HEK293 (cell line): ENCODE measurements at regions not wholly inside any gene's neighbourhood (a gene's known extent, or its start where the extent isn't known, plus 50 kb on each side); places are given as distances from the start of the nearest gene placed in this dataset.

ENCODE experiments used
- CTCF ChIA-PET: fragments of 350-600 bp; formaldehyde crosslinking; extraction: SDS; loops from one replicate; lab custom pipeline; 2021; ENCODE audit warnings: antibody characterized with exemption; lab: Yijun Ruan, JAX
- POLR2A ChIA-PET: fragments of 300-600 bp; formaldehyde crosslinking; extraction: SDS; loops from one replicate; lab custom pipeline; 2020; ENCODE audit warnings: antibody characterized with exemption, inconsistent platforms; lab: Yijun Ruan, JAX
- H3K27ac ChIP-seq: fragments of 200-500 bp; sonication (Bioruptor generic); 2 replicates; pipeline ENCODE4 v1.5.1; 2014; ENCODE audit warnings: low read depth, low read length, control low read depth, inconsistent platforms; ENCODE audit errors: extremely low read depth
- H3K36me3 ChIP-seq, 2 experiments: fragments of 200-500 bp in 1 of 2; sonication (Bioruptor generic) in 1 of 2; 1 replicate in 1 of 2; 2 replicates in 1 of 2; pipeline ENCODE4 v1.5.1; 2014 to 2017; ENCODE audit warnings: inconsistent platforms in 2 of 2, low read length in 2 of 2; ENCODE audit not compliant: control insufficient read depth in 2 of 2, insufficient read depth in 1 of 2
- H3K4me1 ChIP-seq: fragments of 200-500 bp; sonication (Bioruptor generic); 2 replicates; pipeline ENCODE4 v1.5.1; 2014; ENCODE audit warnings: mild to moderate bottlenecking, low read length, inconsistent platforms; ENCODE audit not compliant: control insufficient read depth, insufficient read depth
- H3K4me3 ChIP-seq: 2 replicates; pipeline ENCODE4 v1.5.1; 2011; ENCODE audit warnings: low read depth, mild to moderate bottlenecking, control low read depth, low read length, moderate library complexity
- H3K9me3 ChIP-seq: fragments of 200-500 bp; sonication (Bioruptor generic); 2 replicates; pipeline ENCODE4 v1.5.1; 2014; ENCODE audit warnings: low read depth, low read length, inconsistent platforms; ENCODE audit not compliant: control insufficient read depth, insufficient read depth
- EGR2 ChIP-seq: fragments of 450-650 bp; formaldehyde crosslinking; IDR thresholded peaks from 2 replicates; pipeline ENCODE4 v1.5.1; 2016; ENCODE audit warnings: low read depth, missing biosample characterization, missing genetic modification characterization
- INSM2 ChIP-seq: fragments of 450-650 bp; formaldehyde crosslinking; IDR thresholded peaks from 2 replicates; pipeline ENCODE4 v1.5.1; 2016; ENCODE audit warnings: missing biosample characterization, missing genetic modification characterization
- MZF1 ChIP-seq: fragments of 450-650 bp; formaldehyde crosslinking; IDR thresholded peaks from 2 replicates; pipeline ENCODE4 v1.5.1; 2017; ENCODE audit warnings: missing biosample characterization, missing genetic modification characterization, borderline replicate concordance
- SP7 ChIP-seq: fragments of 450-650 bp; formaldehyde crosslinking; IDR thresholded peaks from 2 replicates; pipeline ENCODE4 v1.5.1; 2016; ENCODE audit warnings: missing biosample characterization, missing genetic modification characterization
- ZFP3 ChIP-seq: fragments of 450-650 bp; formaldehyde crosslinking; IDR thresholded peaks from 2 replicates; pipeline ENCODE4 v1.5.1; 2016; ENCODE audit warnings: low read depth, missing biosample characterization, missing genetic modification characterization
- ZIC2 ChIP-seq: fragments of 450-650 bp; formaldehyde crosslinking; IDR thresholded peaks from 2 replicates; pipeline ENCODE4 v1.5.1; 2016; ENCODE audit warnings: missing biosample characterization, missing genetic modification characterization
- ZNF175 ChIP-seq: fragments of 450-650 bp; formaldehyde crosslinking; IDR thresholded peaks from 2 replicates; pipeline ENCODE4 v1.5.1; 2016; ENCODE audit warnings: missing biosample characterization, missing genetic modification characterization
- ZNF18 ChIP-seq: fragments of 450-650 bp; formaldehyde crosslinking; IDR thresholded peaks from 2 replicates; pipeline ENCODE4 v1.5.1; 2016; ENCODE audit warnings: missing biosample characterization, missing genetic modification characterization
- ZNF248 ChIP-seq: fragments of 450-650 bp; formaldehyde crosslinking; IDR thresholded peaks from 2 replicates; pipeline ENCODE4 v1.5.1; 2017; ENCODE audit warnings: missing biosample characterization, missing genetic modification characterization
- ZNF292 ChIP-seq: fragments of 450-650 bp; formaldehyde crosslinking; IDR thresholded peaks from 2 replicates; pipeline ENCODE4 v1.5.1; 2016; ENCODE audit warnings: low read depth, missing biosample characterization, missing genetic modification characterization, borderline replicate concordance
- ZNF350 ChIP-seq: fragments of 450-650 bp; formaldehyde crosslinking; IDR thresholded peaks from 2 replicates; pipeline ENCODE4 v1.5.0; 2017; ENCODE audit warnings: missing biosample characterization, mild to moderate bottlenecking, missing genetic modification characterization
- ZNF530 ChIP-seq: fragments of 450-650 bp; formaldehyde crosslinking; IDR thresholded peaks from 2 replicates; pipeline ENCODE4 v1.5.1; 2016; ENCODE audit warnings: low read depth, missing biosample characterization, missing genetic modification characterization
- ZNF660 ChIP-seq: fragments of 450-650 bp; IDR thresholded peaks from 2 replicates; pipeline ENCODE4 v1.5.1; 2018; ENCODE audit warnings: missing biosample characterization, mild to moderate bottlenecking, missing genetic modification characterization
- ZNF776 ChIP-seq: fragments of 450-650 bp; formaldehyde crosslinking; IDR thresholded peaks from 2 replicates; pipeline ENCODE4 v1.5.0; 2017; ENCODE audit warnings: missing biosample characterization, missing genetic modification characterization, borderline replicate concordance
- ZNF830 ChIP-seq: fragments of 450-650 bp; IDR thresholded peaks from 2 replicates; pipeline ENCODE4 v1.5.0; 2018; ENCODE audit warnings: missing biosample characterization, missing genetic modification characterization, low read depth, mild to moderate bottlenecking, moderate library complexity
- TF ChIP-seq, protein P1 (sequence below): fragments of 450-650 bp; formaldehyde crosslinking; IDR thresholded peaks from 2 replicates; pipeline ENCODE4; 2016; ENCODE audit warnings: missing biosample characterization, missing genetic modification characterization
- TF ChIP-seq, protein P2 (sequence below): fragments of 450-650 bp; formaldehyde crosslinking; IDR thresholded peaks from 2 replicates; pipeline ENCODE4 v1.5.1; 2017; ENCODE audit warnings: missing biosample characterization, missing genetic modification characterization
- TF ChIP-seq, protein P3 (sequence below): fragments of 450-650 bp; formaldehyde crosslinking; IDR thresholded peaks from 2 replicates; pipeline ENCODE4 v1.5.1; 2016; ENCODE audit warnings: missing biosample characterization, missing genetic modification characterization
- TF ChIP-seq, protein P4 (sequence below): fragments of 450-650 bp; formaldehyde crosslinking; IDR thresholded peaks from 2 replicates; pipeline ENCODE4 v1.5.1; 2016; ENCODE audit warnings: missing biosample characterization, missing genetic modification characterization

DNA sequence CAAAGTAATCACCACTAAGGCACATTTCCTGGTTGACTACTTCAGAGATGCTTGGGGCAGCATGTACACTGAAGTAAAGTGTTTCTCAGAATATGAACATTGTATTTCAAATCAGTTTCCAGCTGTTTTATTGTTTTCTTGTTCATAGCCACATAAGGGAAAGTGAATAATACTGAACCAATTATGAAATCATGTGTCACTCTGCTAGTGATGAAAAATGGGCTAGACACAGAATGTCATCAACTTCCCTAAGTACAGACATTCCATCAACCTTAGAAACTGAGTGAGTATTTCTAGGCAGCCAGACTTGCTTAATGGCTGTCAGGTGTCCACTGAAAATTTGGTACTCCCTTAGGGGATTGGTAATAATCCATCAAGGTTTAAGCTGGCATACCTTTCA lies 603.5 kb downstream of the ARL4A start:
- no peaks in the 10 kb centered on the region for H3K4me1 ChIP-seq
- TF ChIP-seq EGR2 (tag by site-specific recombination): no peak
- TF ChIP-seq, protein P1, sequence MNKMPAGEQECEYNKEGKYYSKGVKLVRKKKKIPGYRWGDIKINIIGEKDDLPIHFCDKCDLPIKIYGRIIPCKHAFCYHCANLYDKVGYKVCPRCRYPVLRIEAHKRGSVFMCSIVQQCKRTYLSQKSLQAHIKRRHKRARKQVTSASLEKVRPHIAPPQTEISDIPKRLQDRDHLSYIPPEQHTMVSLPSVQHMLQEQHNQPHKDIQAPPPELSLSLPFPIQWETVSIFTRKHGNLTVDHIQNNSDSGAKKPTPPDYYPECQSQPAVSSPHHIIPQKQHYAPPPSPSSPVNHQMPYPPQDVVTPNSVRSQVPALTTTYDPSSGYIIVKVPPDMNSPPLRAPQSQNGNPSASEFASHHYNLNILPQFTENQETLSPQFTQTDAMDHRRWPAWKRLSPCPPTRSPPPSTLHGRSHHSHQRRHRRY (tag by site-specific recombination): no peak
- TF ChIP-seq ZNF175 (tag by site-specific recombination): no peak
- TF ChIP-seq ZIC2: no peak
- H3K4me3 ChIP-seq: no peak overlapping the region
- no peak overlapping the region for H3K27ac ChIP-seq
- POLR2A ChIA-PET: no interaction called here
- H3K36me3 ChIP-seq: no peaks in the 10 kb centered on the region
- CTCF ChIA-PET: no interaction called here
- no peaks in the 10 kb centered on the region for H3K9me3 ChIP-seq

DNA sequence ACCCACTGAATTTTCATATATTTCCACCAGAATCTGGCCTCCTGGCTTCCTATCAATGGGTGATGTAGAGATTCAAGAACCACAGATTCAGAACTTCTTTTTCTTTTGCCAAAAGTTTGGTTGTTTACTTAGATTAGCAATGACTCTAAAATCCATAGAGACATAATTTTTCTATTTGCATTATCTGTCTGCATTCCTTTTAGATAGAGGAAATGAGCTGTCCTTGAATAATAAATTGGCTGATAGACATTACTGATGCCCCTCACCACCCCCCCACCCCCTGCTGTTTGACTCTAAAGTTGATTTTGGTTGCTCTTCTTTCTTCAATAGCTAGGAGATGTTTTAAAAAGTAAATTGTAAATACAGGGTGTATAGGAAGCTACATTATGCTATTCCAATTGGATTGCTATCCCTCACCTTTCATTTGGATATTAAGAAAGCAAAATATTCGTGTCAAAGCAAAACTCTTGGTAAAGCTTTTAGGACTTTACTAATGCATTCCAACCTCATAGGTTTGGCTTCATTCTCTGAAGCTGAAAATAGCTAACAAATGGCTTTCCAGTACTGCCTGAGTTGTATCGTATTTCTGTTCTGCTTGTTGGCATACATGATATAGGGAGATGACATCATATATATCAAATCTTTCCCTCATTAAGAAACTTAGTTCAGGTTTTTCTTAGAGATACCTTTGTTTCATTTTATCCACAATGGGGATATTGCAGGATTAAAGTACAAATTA lies 606.0 kb downstream of the ARL4A start:
- ChIA-PET CTCF (interaction anchor here (0.7 kb wide), 1 partner anchor 1406 kb away, joined by 3 read pairs; no protein-coding TSS in a partner anchor), POLR2A (no interaction called here)
- Histone ChIP-seq H3K4me1 (no peaks in the 10 kb centered on the region), H3K36me3 (no peaks in the 10 kb centered on the region), H3K9me3 (no peaks in the 10 kb centered on the region), H3K4me3 (no peak overlapping the region), H3K27ac (no peak overlapping the region)
- TF ChIP-seq, protein P2, sequence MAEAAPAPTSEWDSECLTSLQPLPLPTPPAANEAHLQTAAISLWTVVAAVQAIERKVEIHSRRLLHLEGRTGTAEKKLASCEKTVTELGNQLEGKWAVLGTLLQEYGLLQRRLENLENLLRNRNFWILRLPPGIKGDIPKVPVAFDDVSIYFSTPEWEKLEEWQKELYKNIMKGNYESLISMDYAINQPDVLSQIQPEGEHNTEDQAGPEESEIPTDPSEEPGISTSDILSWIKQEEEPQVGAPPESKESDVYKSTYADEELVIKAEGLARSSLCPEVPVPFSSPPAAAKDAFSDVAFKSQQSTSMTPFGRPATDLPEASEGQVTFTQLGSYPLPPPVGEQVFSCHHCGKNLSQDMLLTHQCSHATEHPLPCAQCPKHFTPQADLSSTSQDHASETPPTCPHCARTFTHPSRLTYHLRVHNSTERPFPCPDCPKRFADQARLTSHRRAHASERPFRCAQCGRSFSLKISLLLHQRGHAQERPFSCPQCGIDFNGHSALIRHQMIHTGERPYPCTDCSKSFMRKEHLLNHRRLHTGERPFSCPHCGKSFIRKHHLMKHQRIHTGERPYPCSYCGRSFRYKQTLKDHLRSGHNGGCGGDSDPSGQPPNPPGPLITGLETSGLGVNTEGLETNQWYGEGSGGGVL (tag by site-specific recombination): no peak
- TF ChIP-seq MZF1 (tag by site-specific recombination) (no peak), ZNF530 (tag by site-specific recombination) (no peak), ZNF660 (tag by site-specific recombination) (no peak), ZNF248 (tag by site-specific recombination) (no peak), ZFP3 (tag by site-specific recombination) (no peak), ZNF830 (tag by site-specific recombination) (no peak)

GRCh38 chr7:13307040-13307439 lies 619.6 kb downstream of the ARL4A start:
- Histone ChIP-seq H3K4me1 (no peaks in the 10 kb centered on the region), H3K36me3 (no peaks in the 10 kb centered on the region), H3K4me3 (no peak overlapping the region), H3K9me3 (no peaks in the 10 kb centered on the region), H3K27ac (no peak overlapping the region)
- ChIA-PET POLR2A (no interaction called here), CTCF (interaction anchor here (0.7 kb wide), 2 partner anchors 27 to 702 kb away, joined by 3 to 6 read pairs; no protein-coding TSS in a partner anchor)
- TF ChIP-seq ZNF292 (tag by site-specific recombination) (no peak), ZNF350 (tag by site-specific recombination) (no peak), ZNF776 (tag by site-specific recombination) (no peak), INSM2 (tag by site-specific recombination) (no peak), SP7 (tag by site-specific recombination) (no peak), ZNF18 (tag by site-specific recombination) (no peak)
- TF ChIP-seq, protein P3, sequence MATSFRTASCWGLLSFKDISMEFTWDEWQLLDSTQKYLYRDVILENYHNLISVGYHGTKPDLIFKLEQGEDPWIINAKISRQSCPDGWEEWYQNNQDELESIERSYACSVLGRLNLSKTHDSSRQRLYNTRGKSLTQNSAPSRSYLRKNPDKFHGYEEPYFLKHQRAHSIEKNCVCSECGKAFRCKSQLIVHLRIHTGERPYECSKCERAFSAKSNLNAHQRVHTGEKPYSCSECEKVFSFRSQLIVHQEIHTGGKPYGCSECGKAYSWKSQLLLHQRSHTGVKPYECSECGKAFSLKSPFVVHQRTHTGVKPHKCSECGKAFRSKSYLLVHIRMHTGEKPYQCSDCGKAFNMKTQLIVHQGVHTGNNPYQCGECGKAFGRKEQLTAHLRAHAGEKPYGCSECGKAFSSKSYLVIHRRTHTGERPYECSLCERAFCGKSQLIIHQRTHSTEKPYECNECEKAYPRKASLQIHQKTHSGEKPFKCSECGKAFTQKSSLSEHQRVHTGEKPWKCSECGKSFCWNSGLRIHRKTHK (tag by site-specific recombination): no peak
- TF ChIP-seq, protein P4, sequence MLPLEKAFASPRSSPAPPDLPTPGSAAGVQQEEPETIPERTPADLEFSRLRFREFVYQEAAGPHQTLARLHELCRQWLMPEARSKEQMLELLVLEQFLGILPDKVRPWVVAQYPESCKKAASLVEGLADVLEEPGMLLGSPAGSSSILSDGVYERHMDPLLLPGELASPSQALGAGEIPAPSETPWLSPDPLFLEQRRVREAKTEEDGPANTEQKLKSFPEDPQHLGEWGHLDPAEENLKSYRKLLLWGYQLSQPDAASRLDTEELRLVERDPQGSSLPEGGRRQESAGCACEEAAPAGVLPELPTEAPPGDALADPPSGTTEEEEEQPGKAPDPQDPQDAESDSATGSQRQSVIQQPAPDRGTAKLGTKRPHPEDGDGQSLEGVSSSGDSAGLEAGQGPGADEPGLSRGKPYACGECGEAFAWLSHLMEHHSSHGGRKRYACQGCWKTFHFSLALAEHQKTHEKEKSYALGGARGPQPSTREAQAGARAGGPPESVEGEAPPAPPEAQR: no peak
